Loucy (cell line): ENCODE measurements at regions not wholly inside any gene's neighbourhood (a gene's known extent, or its start where the extent isn't known, plus 50 kb on each side); places are given as distances from the start of the nearest gene placed in this dataset.
"Not testable (repeated sequence)": the region's sequence is repeated elsewhere in the genome, so short reads cannot be mapped to it uniquely, and the experiment has no call there.

ENCODE experiments used
- H2AFZ ChIP-seq: fragments of 200-600 bp; sonication (generic); 2 replicates; pipeline ENCODE4 v1.6.0; 2016; ENCODE audit warnings: antibody characterized with exemption, mild to moderate bottlenecking, low read length, moderate library complexity
- H3F3A ChIP-seq: fragments of 200-600 bp; 2 replicates; pipeline ENCODE4 v1.6.0; 2016; ENCODE audit warnings: antibody characterized with exemption, low read depth, mild to moderate bottlenecking
- H3K27me3 ChIP-seq: fragments of 200-600 bp; sonication (generic); 2 replicates; pipeline ENCODE4 v1.6.1; 2014; ENCODE audit warnings: low read length, mild to moderate bottlenecking; ENCODE audit not compliant: insufficient read depth, poor library complexity, severe bottlenecking
- H3K36me3 ChIP-seq: fragments of 200-600 bp; sonication (generic); 2 replicates; pipeline ENCODE4 v1.6.1; 2016; ENCODE audit warnings: low read length; ENCODE audit not compliant: insufficient read depth
- H3K4me1 ChIP-seq: fragments of 200-600 bp; sonication (generic); 2 replicates; pipeline ENCODE4 v1.5.1; 2014; ENCODE audit warnings: low read length, mild to moderate bottlenecking; ENCODE audit not compliant: insufficient read depth, poor library complexity, severe bottlenecking
- H3K4me2 ChIP-seq: fragments of 200-600 bp; sonication (generic); 2 replicates; pipeline ENCODE4 v1.6.0; 2014; ENCODE audit warnings: antibody characterized with exemption, low read length, low read depth, mild to moderate bottlenecking; ENCODE audit not compliant: poor library complexity, severe bottlenecking
- H3K4me3 ChIP-seq: fragments of 200-600 bp; sonication (generic); 2 replicates; pipeline ENCODE4 v1.5.1; 2014; ENCODE audit warnings: low read length, mild to moderate bottlenecking, mixed read lengths; ENCODE audit not compliant: poor library complexity, severe bottlenecking
- H3K79me2 ChIP-seq: fragments of 200-600 bp; sonication (generic); 2 replicates; pipeline ENCODE4 v1.6.1; 2014; ENCODE audit warnings: low read length; ENCODE audit not compliant: insufficient read depth
- H3K9ac ChIP-seq: fragments of 200-600 bp; sonication (generic); 2 replicates; pipeline ENCODE4 v1.6.0; 2014; ENCODE audit warnings: mild to moderate bottlenecking, low read depth, low read length, moderate library complexity; ENCODE audit not compliant: poor library complexity, severe bottlenecking
- H3K9me2 ChIP-seq: fragments of 200-600 bp; sonication (generic); replicated peaks from 2 replicates; pipeline ENCODE4 v1.6.1; 2016; ENCODE audit warnings: low read depth, low read length, mixed read lengths
- H3K9me3 ChIP-seq: fragments of 200-600 bp; sonication (generic); 2 replicates; pipeline ENCODE4 v1.6.1; 2014; ENCODE audit warnings: mild to moderate bottlenecking, antibody characterized with exemption, low read length, low read depth; ENCODE audit not compliant: insufficient read depth
- H4K20me1 ChIP-seq: fragments of 200-600 bp; sonication (generic); 2 replicates; pipeline ENCODE4 v1.6.0; 2014; ENCODE audit warnings: antibody characterized with exemption, low read length, mild to moderate bottlenecking; ENCODE audit not compliant: insufficient read depth, poor library complexity, severe bottlenecking
- CTCF ChIP-seq: fragments of 200-600 bp; sonication (generic); conservative IDR thresholded peaks from 2 replicates; pipeline ENCODE4 v1.5.1; 2014; ENCODE audit warnings: mild to moderate bottlenecking, antibody characterized with exemption, low read length
- EZH2phosphoT487 ChIP-seq: fragments of 200-600 bp; IDR thresholded peaks from 2 replicates; pipeline ENCODE4 v1.6.1; 2018; ENCODE audit warnings: antibody characterized with exemption, mild to moderate bottlenecking, moderate library complexity, borderline replicate concordance

DNA sequence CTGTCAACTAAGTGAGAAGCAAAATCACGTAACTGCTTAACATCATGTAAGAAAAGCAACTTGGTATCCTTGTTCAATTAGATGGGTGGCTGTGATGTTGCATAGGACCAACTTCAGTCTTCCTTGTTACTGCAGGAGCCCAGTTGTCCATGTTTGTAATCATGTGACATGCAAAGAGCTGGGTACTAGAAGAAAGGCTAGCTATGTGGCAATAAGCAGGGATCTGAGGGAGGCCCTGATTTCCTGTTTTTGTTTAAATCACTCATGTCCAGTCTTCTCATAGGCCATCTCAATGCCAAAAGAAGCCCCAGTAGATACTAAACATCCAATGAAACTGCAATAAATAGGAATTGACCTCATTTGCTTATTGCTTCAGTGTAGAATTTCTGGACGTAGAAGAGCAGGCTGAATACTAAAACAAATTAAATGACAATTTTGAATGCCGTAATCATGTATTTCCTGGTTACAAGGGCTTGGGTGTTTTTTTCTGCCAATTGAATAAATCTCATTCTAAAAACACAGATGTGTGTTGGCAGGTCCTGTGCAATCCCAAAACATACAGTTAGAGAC is 140.8 kb upstream of the ARHGAP20 start:
- no peak for TF ChIP-seq CTCF
- no peak for TF ChIP-seq EZH2phosphoT487
- H3F3A ChIP-seq: no peaks in the 10 kb centered on the region
- no peaks in the 10 kb centered on the region for H3K79me2 ChIP-seq
- H3K4me1 ChIP-seq: no peaks in the 10 kb centered on the region
- no peaks in the 10 kb centered on the region for H3K36me3 ChIP-seq
- no peak overlapping the region for H3K4me2 ChIP-seq
- no peaks in the 10 kb centered on the region for H3K27me3 ChIP-seq
- no peak overlapping the region for H3K4me3 ChIP-seq
- H4K20me1 ChIP-seq: no peaks in the 10 kb centered on the region
- H2AFZ ChIP-seq: no peak overlapping the region
- no peak overlapping the region for H3K9ac ChIP-seq
- no peaks in the 10 kb centered on the region for H3K9me2 ChIP-seq
- no peaks in the 10 kb centered on the region for H3K9me3 ChIP-seq

DNA sequence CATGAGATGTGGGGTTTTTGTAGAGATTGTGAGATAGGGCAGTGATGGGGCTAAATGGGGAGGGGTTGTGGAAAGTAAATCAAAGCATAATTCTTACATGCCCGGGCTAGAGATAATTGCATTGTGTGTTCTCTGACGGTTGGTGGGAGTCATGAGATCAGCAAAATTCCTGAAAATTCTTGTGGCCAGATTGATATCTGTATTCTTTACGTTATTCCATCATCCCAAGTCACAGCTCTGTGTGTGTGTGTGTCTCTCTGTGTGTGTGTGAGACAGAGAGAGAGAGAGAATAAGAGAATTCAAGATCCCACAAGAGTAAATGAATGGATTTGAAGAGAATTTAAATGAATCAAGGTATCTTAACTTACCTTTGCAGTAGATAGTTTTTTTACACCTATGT is 138.6 kb upstream of the ARHGAP20 start:
- no peak overlapping the region for H3K4me2 ChIP-seq
- no peak overlapping the region for H3K4me3 ChIP-seq
- no peak overlapping the region for H2AFZ ChIP-seq
- no peak for TF ChIP-seq EZH2phosphoT487
- TF ChIP-seq CTCF: no peak
- no peaks in the 10 kb centered on the region for H3K9me3 ChIP-seq
- H3K27me3 ChIP-seq: no peaks in the 10 kb centered on the region
- no peak overlapping the region for H3K9ac ChIP-seq
- no peaks in the 10 kb centered on the region for H3K4me1 ChIP-seq
- H3F3A ChIP-seq: no peaks in the 10 kb centered on the region
- H3K36me3 ChIP-seq: no peaks in the 10 kb centered on the region
- no peaks in the 10 kb centered on the region for H3K9me2 ChIP-seq
- H3K79me2 ChIP-seq: no peaks in the 10 kb centered on the region
- no peaks in the 10 kb centered on the region for H4K20me1 ChIP-seq

GRCh38 chr11:110843053-110843452 is 130.8 kb upstream of the ARHGAP20 start:
- H3K4me2 ChIP-seq, H3K9me2 ChIP-seq: not testable (repeated sequence)

GRCh38 chr11:110838808-110839207 is 126.6 kb upstream of the ARHGAP20 start:
- Histone ChIP-seq H3K9ac (no peak overlapping the region), H3K9me2 (no peaks in the 10 kb centered on the region), H2AFZ (no peak overlapping the region), H3F3A (no peaks in the 10 kb centered on the region), H3K79me2 (no peaks in the 10 kb centered on the region), H3K9me3 (no peaks in the 10 kb centered on the region), H3K4me2 (no peak overlapping the region), H3K27me3 (no peaks in the 10 kb centered on the region), H4K20me1 (no peaks in the 10 kb centered on the region), H3K4me3 (no peak overlapping the region), H3K36me3 (no peaks in the 10 kb centered on the region), H3K4me1 (peaks cover 26% of the 10 kb centered on the region)
- TF ChIP-seq CTCF (no peak), EZH2phosphoT487 (no peak)

More at GRCh38 chr11:110843053-110843452, 130.8 kb upstream of the ARHGAP20 start:
- not testable (repeated sequence) for H3K4me3 ChIP-seq, H3K9me3 ChIP-seq, H3K9ac ChIP-seq, H3K79me2 ChIP-seq, H4K20me1 ChIP-seq, H3K27me3 ChIP-seq, H2AFZ ChIP-seq, H3K36me3 ChIP-seq, H3F3A ChIP-seq
- peaks cover 18% of the 10 kb centered on the region for H3K4me1 ChIP-seq
